Fibroblast of lung (primary cell): ENCODE measurements at regions not wholly inside any gene's neighbourhood (a gene's known extent, or its start where the extent isn't known, plus 50 kb on each side); places are given as distances from the start of the nearest gene placed in this dataset.

Source experiments
- EZH2 ChIP-seq: IDR thresholded peaks from 2 replicates; pipeline ENCODE4 v1.5.1; 2012; ENCODE audit warnings: low read length, control low read depth, mild to moderate bottlenecking; ENCODE audit errors: missing control alignments
- TF ChIP-seq, protein P1 (sequence below), 2 donors: IDR thresholded peaks in 1 of 2; conservative IDR thresholded peaks in 1 of 2; 1 replicate in 1 of 2; 2 replicates in 1 of 2; pipeline ENCODE4 v1.5.1; 2011 to 2012; ENCODE audit warnings: low read length in 2 of 2, control low read depth in 1 of 2, inconsistent platforms in 1 of 2, low read depth in 1 of 2, mild to moderate bottlenecking in 1 of 2

DNA sequence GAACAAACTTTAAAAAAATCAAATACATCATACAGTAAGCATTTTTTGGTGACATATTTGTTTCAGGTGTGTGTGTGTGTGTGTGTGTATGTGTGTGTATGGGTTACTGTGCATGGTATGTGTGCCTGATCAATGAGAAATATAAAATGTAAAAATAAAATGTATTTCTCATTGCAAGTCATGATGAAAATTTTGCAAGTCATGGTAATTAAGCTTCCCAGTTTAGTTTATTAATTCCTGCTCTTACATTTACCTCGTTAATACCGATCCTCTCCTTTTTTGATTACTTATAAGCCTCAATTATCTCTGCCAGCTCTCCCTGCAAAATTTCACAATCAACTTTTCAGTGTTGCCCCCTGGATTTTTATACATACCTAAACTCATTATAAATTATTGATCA lies 114.6 kb upstream of the ADGRL3 start:
- TF ChIP-seq, protein P1, sequence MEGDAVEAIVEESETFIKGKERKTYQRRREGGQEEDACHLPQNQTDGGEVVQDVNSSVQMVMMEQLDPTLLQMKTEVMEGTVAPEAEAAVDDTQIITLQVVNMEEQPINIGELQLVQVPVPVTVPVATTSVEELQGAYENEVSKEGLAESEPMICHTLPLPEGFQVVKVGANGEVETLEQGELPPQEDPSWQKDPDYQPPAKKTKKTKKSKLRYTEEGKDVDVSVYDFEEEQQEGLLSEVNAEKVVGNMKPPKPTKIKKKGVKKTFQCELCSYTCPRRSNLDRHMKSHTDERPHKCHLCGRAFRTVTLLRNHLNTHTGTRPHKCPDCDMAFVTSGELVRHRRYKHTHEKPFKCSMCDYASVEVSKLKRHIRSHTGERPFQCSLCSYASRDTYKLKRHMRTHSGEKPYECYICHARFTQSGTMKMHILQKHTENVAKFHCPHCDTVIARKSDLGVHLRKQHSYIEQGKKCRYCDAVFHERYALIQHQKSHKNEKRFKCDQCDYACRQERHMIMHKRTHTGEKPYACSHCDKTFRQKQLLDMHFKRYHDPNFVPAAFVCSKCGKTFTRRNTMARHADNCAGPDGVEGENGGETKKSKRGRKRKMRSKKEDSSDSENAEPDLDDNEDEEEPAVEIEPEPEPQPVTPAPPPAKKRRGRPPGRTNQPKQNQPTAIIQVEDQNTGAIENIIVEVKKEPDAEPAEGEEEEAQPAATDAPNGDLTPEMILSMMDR (conservative IDR thresholded peaks at IDR 0.05 in 1 of 2, IDR thresholded peaks at IDR 0.05 in 1 of 2; ENCODE audit: low read depth in 1 of 2, low read length in 2 of 2) = no peak
- no peak for TF ChIP-seq EZH2
